ENCODE measurements at regions not wholly inside any gene's neighbourhood (a gene's known extent, or its start where the extent isn't known, plus 50 kb on each side); places are given as distances from the start of the nearest gene placed in this dataset.

GRCh38 chr4:11774346-11774745 lies 345.7 kb upstream of the HS3ST1 start:
- Histone ChIP-seq H3K36me3 (ENCODE audit: insufficient read depth, low read length) (no peaks in the 10 kb centered on the region), H3K9me3 (ENCODE audit: low read depth, low read length) (no peaks in the 10 kb centered on the region), H3K27ac (no peak overlapping the region), H3K4me3 (no peak overlapping the region), H3K9ac (ENCODE audit: insufficient read length) (no peak overlapping the region)
- no peak for DNase-seq (ENCODE audit: low read depth, low spot score)
- TF ChIP-seq POLR2AphosphoS5 (IDR thresholded peaks at IDR 0.05; ENCODE audit: borderline replicate concordance, low read depth, low read length) (no peak), FOXP2 (optimal IDR thresholded peaks at IDR 0.05; ENCODE audit: control extremely low read depth, extremely low read length, insufficient read depth) (no peak), EZH2 (IDR thresholded peaks at IDR 0.05) (no peak)

- TF ChIP-seq POLR2AphosphoS5 (IDR thresholded peaks at IDR 0.05; ENCODE audit: borderline replicate concordance, low read depth, low read length), result no peak
- TF ChIP-seq EZH2 (IDR thresholded peaks at IDR 0.05), result no peak
- no peak for TF ChIP-seq FOXP2 (optimal IDR thresholded peaks at IDR 0.05; ENCODE audit: control extremely low read depth, extremely low read length, insufficient read depth)
- Histone ChIP-seq H3K4me3 (no peak overlapping the region), H3K27ac (no peak overlapping the region), H3K9me3 (ENCODE audit: low read depth, low read length) (no peaks in the 10 kb centered on the region), H3K36me3 (ENCODE audit: insufficient read depth, low read length) (no peaks in the 10 kb centered on the region), H3K9ac (ENCODE audit: insufficient read length) (no peak overlapping the region)
- DNase-seq (ENCODE audit: low read depth, low spot score), result no peak
These were observed 345.1 kb upstream of the HS3ST1 start for GRCh38 chr4:11773798-11774197.

- Histone ChIP-seq H3K27ac (no peak overlapping the region), H3K36me3 (ENCODE audit: insufficient read depth, low read length) (no peaks in the 10 kb centered on the region), H3K9ac (ENCODE audit: insufficient read length) (no peak overlapping the region), H3K4me3 (no peak overlapping the region), H3K9me3 (ENCODE audit: low read depth, low read length) (no peaks in the 10 kb centered on the region)
- no peak for DNase-seq (ENCODE audit: low read depth, low spot score)
- TF ChIP-seq FOXP2 (optimal IDR thresholded peaks at IDR 0.05; ENCODE audit: control extremely low read depth, extremely low read length, insufficient read depth) (no peak), POLR2AphosphoS5 (IDR thresholded peaks at IDR 0.05; ENCODE audit: borderline replicate concordance, low read depth, low read length) (no peak), EZH2 (IDR thresholded peaks at IDR 0.05) (no peak)
These were observed 340.7 kb upstream of the HS3ST1 start for GRCh38 chr4:11769434-11769833.

GRCh38 chr4:11768251-11768972 lies 339.7 kb upstream of the HS3ST1 start:
- no peaks in the 10 kb centered on the region for H3K36me3 ChIP-seq (ENCODE audit: insufficient read depth, low read length)
- no peak for DNase-seq (ENCODE audit: low read depth, low spot score)
- no peak overlapping the region for H3K9ac ChIP-seq (ENCODE audit: insufficient read length)
- TF ChIP-seq EZH2 (IDR thresholded peaks at IDR 0.05) (no peak), FOXP2 (optimal IDR thresholded peaks at IDR 0.05; ENCODE audit: control extremely low read depth, extremely low read length, insufficient read depth) (no peak), POLR2AphosphoS5 (IDR thresholded peaks at IDR 0.05; ENCODE audit: borderline replicate concordance, low read depth, low read length) (no peak)
- no peak overlapping the region for H3K27ac ChIP-seq
- H3K4me3 ChIP-seq, result no peak overlapping the region
- no peaks in the 10 kb centered on the region for H3K9me3 ChIP-seq (ENCODE audit: low read depth, low read length)

- H3K9me3 ChIP-seq (ENCODE audit: low read depth, low read length), result no peaks in the 10 kb centered on the region
- no peak for DNase-seq (ENCODE audit: low read depth, low spot score)
- no peak overlapping the region for H3K27ac ChIP-seq
- H3K9ac ChIP-seq (ENCODE audit: insufficient read length), result no peak overlapping the region
- H3K36me3 ChIP-seq (ENCODE audit: insufficient read depth, low read length), result no peaks in the 10 kb centered on the region
- no peak overlapping the region for H3K4me3 ChIP-seq
- TF ChIP-seq FOXP2 (optimal IDR thresholded peaks at IDR 0.05; ENCODE audit: control extremely low read depth, extremely low read length, insufficient read depth), result no peak
- TF ChIP-seq POLR2AphosphoS5 (IDR thresholded peaks at IDR 0.05; ENCODE audit: borderline replicate concordance, low read depth, low read length), result no peak
- no peak for TF ChIP-seq EZH2 (IDR thresholded peaks at IDR 0.05)
These were observed 337.3 kb upstream of the HS3ST1 start for GRCh38 chr4:11765849-11766453.

GRCh38 chr4:11748164-11748872 lies 319.6 kb upstream of the HS3ST1 start:
- Histone ChIP-seq H3K9ac (ENCODE audit: insufficient read length) (no peak overlapping the region), H3K4me3 (no peak overlapping the region), H3K9me3 (ENCODE audit: low read depth, low read length) (no peaks in the 10 kb centered on the region), H3K36me3 (ENCODE audit: insufficient read depth, low read length) (no peaks in the 10 kb centered on the region), H3K27ac (no peak overlapping the region)
- TF ChIP-seq POLR2AphosphoS5 (IDR thresholded peaks at IDR 0.05; ENCODE audit: borderline replicate concordance, low read depth, low read length), result no peak
- no peak for TF ChIP-seq FOXP2 (optimal IDR thresholded peaks at IDR 0.05; ENCODE audit: control extremely low read depth, extremely low read length, insufficient read depth)
- no peak for TF ChIP-seq EZH2 (IDR thresholded peaks at IDR 0.05)
- DNase-seq (ENCODE audit: low read depth, low spot score), result no peak

- H3K9ac ChIP-seq (ENCODE audit: insufficient read length), result no peak overlapping the region
- H3K36me3 ChIP-seq (ENCODE audit: insufficient read depth, low read length), result no peaks in the 10 kb centered on the region
- DNase-seq (ENCODE audit: low read depth, low spot score), result no peak
- H3K27ac ChIP-seq, result no peak overlapping the region
- no peak overlapping the region for H3K4me3 ChIP-seq
- H3K9me3 ChIP-seq (ENCODE audit: low read depth, low read length), result no peaks in the 10 kb centered on the region
- TF ChIP-seq EZH2 (IDR thresholded peaks at IDR 0.05) (no peak), POLR2AphosphoS5 (IDR thresholded peaks at IDR 0.05; ENCODE audit: borderline replicate concordance, low read depth, low read length) (no peak), FOXP2 (optimal IDR thresholded peaks at IDR 0.05; ENCODE audit: control extremely low read depth, extremely low read length, insufficient read depth) (no peak)
These were observed 318.0 kb upstream of the HS3ST1 start for GRCh38 chr4:11746734-11747133.

- TF ChIP-seq FOXP2 (optimal IDR thresholded peaks at IDR 0.05; ENCODE audit: control extremely low read depth, extremely low read length, insufficient read depth), result no peak
- TF ChIP-seq EZH2 (IDR thresholded peaks at IDR 0.05), result no peak
- no peak overlapping the region for H3K4me3 ChIP-seq
- no peaks in the 10 kb centered on the region for H3K36me3 ChIP-seq (ENCODE audit: insufficient read depth, low read length)
- no peak for DNase-seq (ENCODE audit: low read depth, low spot score)
- no peak overlapping the region for H3K9ac ChIP-seq (ENCODE audit: insufficient read length)
- H3K9me3 ChIP-seq (ENCODE audit: low read depth, low read length), result no peaks in the 10 kb centered on the region
- no peak overlapping the region for H3K27ac ChIP-seq
These were observed 315.3 kb upstream of the HS3ST1 start for GRCh38 chr4:11743976-11744375.
